Ureter (tissue), 1 donor: ENCODE measurements at regions not wholly inside any gene's neighbourhood (a gene's known extent, or its start where the extent isn't known, plus 50 kb on each side); places are given as distances from the start of the nearest gene placed in this dataset.

Experiments
- DNase-seq: peaks from one replicate; pipeline ENCODE4 v3.0.0-alpha.2; 2020; ENCODE audit warnings: low spot score
- donor health status: DM: yes; HTN: yes; CAD: no.

- DNase-seq = no peak
Observed at GRCh38 chr14:61625165-61625564, 70.1 kb upstream of the HIF1A start.

GRCh38 chr14:61627612-61628011, 67.7 kb upstream of the HIF1A start:
- DNase-seq = no peak

GRCh38 chr14:61628016-61628725, 67.1 kb upstream of the HIF1A start:
- no peak for DNase-seq

- DNase-seq = no peak
Observed at GRCh38 chr14:61630399-61631044, 64.8 kb upstream of the HIF1A start.

GRCh38 chr14:61631045-61631687, 64.1 kb upstream of the HIF1A start:
- DNase-seq = no peak

GRCh38 chr14:61632401-61632800, 62.9 kb upstream of the HIF1A start:
- DNase-seq = no peak

- no peak for DNase-seq
Observed at GRCh38 chr14:61632807-61633206, 62.5 kb upstream of the HIF1A start.

- no peak for DNase-seq
Observed at GRCh38 chr14:61636291-61636690, 59.0 kb upstream of the HIF1A start.

GRCh38 chr14:61636779-61637178, 58.5 kb upstream of the HIF1A start:
- DNase-seq = no peak

GRCh38 chr14:61638595-61639387, 56.5 kb upstream of the HIF1A start:
- no peak for DNase-seq

GRCh38 chr14:61640158-61641136, 54.9 kb upstream of the HIF1A start:
- DNase-seq = no peak

- DNase-seq = no peak
Observed at GRCh38 chr14:61641914-61642613, 53.2 kb upstream of the HIF1A start.

GRCh38 chr14:61642614-61642982, 52.7 kb upstream of the HIF1A start:
- DNase-seq = no peak

- no peak for DNase-seq
Observed at GRCh38 chr14:61643555-61643954, 51.8 kb upstream of the HIF1A start.

- DNase-seq = no peak
Observed at GRCh38 chr14:61644175-61644574, 51.1 kb upstream of the HIF1A start.

GRCh38 chr14:61644834-61645233, 50.5 kb upstream of the HIF1A start:
- no peak for DNase-seq

GRCh38 chr14:61645247-61645646, 50.1 kb upstream of the HIF1A start:
- no peak for DNase-seq
